GM12891 (cell line): ENCODE measurements at regions not wholly inside any gene's neighbourhood (a gene's known extent, or its start where the extent isn't known, plus 50 kb on each side); places are given as distances from the start of the nearest gene placed in this dataset.

Experiments used
- DNase-seq: peaks from one replicate; pipeline ENCODE4 v3.0.0; 2011; ENCODE audit warnings: low spot score; ENCODE audit not compliant: insufficient read length
- FAIRE-seq: peaks from 2 replicates; lab custom pipeline; 2011; peaks lifted over from hg19 to GRCh38; lab: Jason Lieb, UNC
- PAX5 ChIP-seq: IDR thresholded peaks from 2 replicates; pipeline ENCODE4 v1.6.1; 2011; ENCODE audit warnings: low read length, moderate library complexity, mild to moderate bottlenecking; ENCODE audit not compliant: insufficient read depth, severe bottlenecking
- POLR2A ChIP-seq: IDR thresholded peaks from 2 replicates; pipeline ENCODE4 v1.6.1; 2011; ENCODE audit warnings: low read depth, low read length, control low read depth
- POLR2AphosphoS5 ChIP-seq: IDR thresholded peaks from 2 replicates; pipeline ENCODE4 v1.6.1; 2011; ENCODE audit warnings: low read depth, low read length, control low read depth
- POU2F2 ChIP-seq: IDR thresholded peaks from 2 replicates; pipeline ENCODE4 v1.6.1; 2011; ENCODE audit warnings: low read depth, mild to moderate bottlenecking, control low read depth, low read length, moderate library complexity
- SPI1 ChIP-seq: IDR thresholded peaks from 2 replicates; pipeline ENCODE4 v1.6.1; 2011; ENCODE audit warnings: low read depth, low read length, control low read depth
- TAF1 ChIP-seq: IDR thresholded peaks from 2 replicates; pipeline ENCODE4 v1.6.1; 2011; ENCODE audit warnings: low read depth, low read length, control low read depth

GRCh38 chr1:97010566-97011264 is 289.1 kb downstream of the PTBP2 start:
- no peak for DNase-seq
- TF ChIP-seq POU2F2 (no peak), POLR2AphosphoS5 (no peak), PAX5 (no peak), SPI1 (no peak), TAF1 (no peak), POLR2A (no peak)
- FAIRE-seq, result no peak

- no peak for DNase-seq
- no peak for FAIRE-seq
- TF ChIP-seq POLR2AphosphoS5 (no peak), POU2F2 (no peak)
These were observed 291.6 kb downstream of the PTBP2 start for GRCh38 chr1:97013136-97013535.

- no peak for TF ChIP-seq SPI1
- no peak for DNase-seq
- FAIRE-seq, result no peak
These were observed 292.4 kb downstream of the PTBP2 start for GRCh38 chr1:97013941-97014340.

GRCh38 chr1:97014426-97014825 is 292.8 kb downstream of the PTBP2 start:
- TF ChIP-seq POU2F2 (no peak), POLR2A (no peak), SPI1 (no peak), PAX5 (no peak), TAF1 (no peak), POLR2AphosphoS5 (no peak)
- FAIRE-seq, result no peak
- no peak for DNase-seq

GRCh38 chr1:97017895-97018294 is 296.3 kb downstream of the PTBP2 start:
- TF ChIP-seq POU2F2, result no peak
- no peak for TF ChIP-seq PAX5
- no peak for TF ChIP-seq POLR2A
- no peak for TF ChIP-seq TAF1
- TF ChIP-seq SPI1, result no peak
- FAIRE-seq, result no peak
- DNase-seq, result no peak
